Fibroblast of pulmonary artery (primary cell): ENCODE measurements at regions not wholly inside any gene's neighbourhood (a gene's known extent, or its start where the extent isn't known, plus 50 kb on each side); places are given as distances from the start of the nearest gene placed in this dataset.

ENCODE experiments used
- DNase-seq: peaks from one replicate; pipeline ENCODE4 v3.0.0-alpha.2; 2010; ENCODE audit warnings: low read depth
- H3K4me3 ChIP-seq: replicated peaks from 2 replicates; pipeline ENCODE4 v1.5.1; 2011; ENCODE audit warnings: low read depth, mild to moderate bottlenecking, control low read depth, low read length, moderate library complexity
- CTCF ChIP-seq: IDR thresholded peaks from 2 replicates; pipeline ENCODE4 v1.5.1; 2011; ENCODE audit warnings: mild to moderate bottlenecking, control low read depth, low read length, inconsistent platforms; ENCODE audit errors: missing control alignments

- TF ChIP-seq CTCF: no peak
- DNase-seq: peak; percentile 28
- H3K4me3 ChIP-seq: no peak overlapping the region
Observed at GRCh38 chr3:111326144-111326995, 215.6 kb upstream of the CD96 start.

- no peak overlapping the region for H3K4me3 ChIP-seq
- DNase-seq: no peak
- no peak for TF ChIP-seq CTCF
Observed at GRCh38 chr3:111331306-111331705, 210.7 kb upstream of the CD96 start.

GRCh38 chr3:111331912-111332311, 210.1 kb upstream of the CD96 start:
- H3K4me3 ChIP-seq: no peak overlapping the region
- DNase-seq: no peak
- TF ChIP-seq CTCF: no peak

DNA sequence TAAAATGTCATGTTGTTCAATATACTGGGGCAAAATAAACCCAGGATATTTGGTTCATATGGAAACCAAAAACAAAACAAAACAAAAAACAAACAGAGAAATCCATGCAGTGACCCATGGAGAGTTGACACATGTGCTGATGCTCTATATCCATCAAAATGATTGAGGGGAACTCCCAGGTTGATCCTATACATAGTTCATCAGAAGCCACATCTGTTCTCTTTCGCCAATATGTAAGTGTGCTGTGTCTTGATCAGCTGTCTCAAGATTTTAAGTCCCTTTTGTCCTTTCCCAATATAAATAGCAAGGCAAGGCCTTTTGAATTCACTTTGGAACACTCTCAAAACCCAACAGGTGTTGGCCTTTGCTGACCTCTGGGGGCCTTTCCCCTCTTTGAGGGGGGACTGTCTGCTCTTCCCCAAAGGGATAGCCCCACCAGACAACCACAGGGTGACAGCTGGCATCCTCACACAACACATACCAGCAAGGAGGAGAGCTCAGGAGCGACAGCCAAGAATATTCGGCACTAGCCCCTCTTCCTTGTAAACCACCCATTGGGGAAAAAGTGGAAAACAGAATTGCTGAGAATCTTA, 209.4 kb upstream of the CD96 start:
- DNase-seq: no peak
- TF ChIP-seq CTCF: no peak
- no peak overlapping the region for H3K4me3 ChIP-seq

DNA sequence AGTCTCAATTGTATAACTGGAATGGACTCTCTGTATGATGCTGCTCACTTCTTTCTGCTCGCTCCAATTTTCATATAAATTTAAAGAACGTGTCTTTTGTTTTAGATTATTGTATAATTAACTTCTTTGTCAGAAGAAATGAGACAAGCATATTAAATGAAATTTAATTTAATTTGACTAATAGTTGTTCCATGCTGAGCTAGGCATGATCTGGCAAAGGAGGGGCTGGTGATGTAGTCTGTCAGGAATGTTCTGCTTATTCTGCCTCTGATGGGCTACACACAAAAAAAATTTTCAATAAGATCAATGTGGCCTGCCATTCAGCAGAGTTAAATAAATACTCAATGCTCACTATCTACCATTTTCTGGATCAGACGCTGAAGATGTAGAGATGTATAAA, 208.4 kb upstream of the CD96 start:
- no peak for TF ChIP-seq CTCF
- DNase-seq: no peak

DNA sequence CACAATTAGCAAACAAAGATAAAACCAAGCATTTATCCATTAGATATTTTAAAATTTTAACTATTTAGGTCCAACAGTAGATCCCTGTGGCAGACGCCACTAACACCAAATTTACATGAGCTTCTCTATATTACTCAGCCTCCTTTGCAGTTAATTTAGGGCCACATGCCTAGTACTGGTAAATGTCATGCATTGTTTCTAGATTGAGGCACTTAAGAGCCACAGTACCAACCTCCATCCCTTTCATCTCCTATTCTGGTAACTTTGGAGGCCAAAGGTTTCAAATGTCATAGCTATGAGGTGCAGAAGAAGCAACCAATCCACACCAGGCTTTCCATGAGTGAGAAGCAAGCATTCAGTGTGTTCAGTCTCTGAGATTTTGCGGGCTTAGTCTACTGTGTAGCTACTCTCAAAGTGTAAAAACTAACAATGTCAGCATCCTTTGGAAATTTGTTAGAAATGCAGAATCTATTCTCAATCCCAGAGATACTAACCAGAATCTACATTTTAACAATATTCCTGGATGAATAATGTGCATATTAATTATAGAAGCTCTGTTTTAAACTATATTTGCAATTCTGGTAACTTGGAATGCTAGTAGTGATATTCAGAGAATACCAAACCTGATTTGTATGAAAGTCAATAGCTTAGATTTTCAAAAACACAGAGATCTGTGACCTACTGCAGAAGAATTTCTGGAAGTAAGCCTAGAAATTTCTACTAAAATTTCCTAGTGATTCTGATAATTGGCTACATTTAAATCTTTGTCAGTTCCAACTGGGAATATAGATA, 206.3 kb upstream of the CD96 start:
- no peak for DNase-seq
- H3K4me3 ChIP-seq: no peak overlapping the region
- no peak for TF ChIP-seq CTCF

More for the DNA sequence above, 208.4 kb upstream of the CD96 start:
- no peak overlapping the region for H3K4me3 ChIP-seq
